IMR-90 (cell line): ENCODE measurements at regions not wholly inside any gene's neighbourhood (a gene's known extent, or its start where the extent isn't known, plus 50 kb on each side); places are given as distances from the start of the nearest gene placed in this dataset.

Experiments used
- ATAC-seq: fragments of 200-7000 bp; cut with Tn5 transposase; 2 replicates; pipeline ENCODE4 v1.9.1; 2020; ENCODE audit warnings: low read depth, mild to moderate bottlenecking, moderate library complexity
- BruUV-seq: library from RNA; stranded (reverse); fragments of 400-500 nt; replicated peaks from 2 replicates; lab custom pipeline; 2021; lab: Mats Ljungman, UMichigan
- CTCF ChIA-PET: fragments of 300-600 bp; formaldehyde crosslinking; extraction: SDS; loops from one replicate; lab custom pipeline; 2021; ENCODE audit warnings: antibody characterized with exemption; lab: Yijun Ruan, JAX
- POLR2A ChIA-PET: fragments of 300-600 bp; sonication (Branson Sonifier 250); formaldehyde crosslinking; loops from one replicate; lab custom pipeline; 2022; ENCODE audit warnings: antibody characterized with exemption; ENCODE audit not compliant: unreplicated experiment; lab: Charles Lee
- DNase-seq: peaks from one replicate; pipeline ENCODE4 v3.0.0; 2013
- H2AFZ ChIP-seq: replicated peaks from 2 replicates; pipeline ENCODE3; 2013; ENCODE audit warnings: low read length, mild to moderate bottlenecking; ENCODE audit not compliant: poor library complexity
- H2AK5ac ChIP-seq: 2 replicates; pipeline ENCODE4 v1.6.1; 2013; ENCODE audit warnings: low read depth, low read length, inconsistent platforms
- H2AK9ac ChIP-seq: replicated peaks from 2 replicates; pipeline ENCODE3; 2013; ENCODE audit warnings: mild to moderate bottlenecking, low read depth, low read length, moderate library complexity; ENCODE audit not compliant: poor library complexity
- H2BK120ac ChIP-seq: 2 replicates; pipeline ENCODE4 v1.6.1; 2013; ENCODE audit warnings: low read depth, low read length, inconsistent platforms
- H2BK15ac ChIP-seq: 3 replicates; pipeline ENCODE4 v1.6.1; 2013; ENCODE audit warnings: low read depth, low read length, inconsistent platforms
- H2BK20ac ChIP-seq: 2 replicates; pipeline ENCODE4 v1.6.1; 2013; ENCODE audit warnings: low read depth, mild to moderate bottlenecking, inconsistent platforms, low read length, moderate library complexity
- H2BK5ac ChIP-seq: 2 replicates; pipeline ENCODE4 v1.6.1; 2013; ENCODE audit warnings: mild to moderate bottlenecking, low read depth, low read length, inconsistent platforms; ENCODE audit not compliant: poor library complexity, severe bottlenecking
- H3K14ac ChIP-seq: replicated peaks from 2 replicates; pipeline ENCODE4 v1.6.1; 2013; ENCODE audit warnings: low read depth, low read length, inconsistent platforms
- H3K18ac ChIP-seq: 2 replicates; pipeline ENCODE4 v1.6.1; 2013; ENCODE audit warnings: low read depth, low read length, control low read depth
- H3K23ac ChIP-seq: 2 replicates; pipeline ENCODE4 v1.6.1; 2013; ENCODE audit warnings: low read depth, low read length, inconsistent platforms
- H3K27ac ChIP-seq: 2 replicates; pipeline ENCODE4 v1.5.1; 2013; ENCODE audit warnings: mild to moderate bottlenecking, control low read depth, low read length; ENCODE audit not compliant: insufficient read depth
- H3K27me3 ChIP-seq: 2 replicates; pipeline ENCODE4 v1.6.1; 2013; ENCODE audit warnings: low read length; ENCODE audit not compliant: control insufficient read depth, insufficient read depth
- H3K36me3 ChIP-seq: 2 replicates; pipeline ENCODE4 v1.6.1; 2013; ENCODE audit warnings: low read length, mixed read lengths; ENCODE audit not compliant: control insufficient read depth, insufficient read depth
- H3K4ac ChIP-seq: 2 replicates; pipeline ENCODE4 v1.6.1; 2013; ENCODE audit warnings: low read depth, low read length, inconsistent platforms
- H3K4me1 ChIP-seq: 2 replicates; pipeline ENCODE4 v1.6.1; 2013; ENCODE audit warnings: low read length, mixed read lengths; ENCODE audit not compliant: control insufficient read depth, insufficient read depth
- H3K4me2 ChIP-seq: 2 replicates; pipeline ENCODE4 v1.6.1; 2013; ENCODE audit warnings: low read depth, mild to moderate bottlenecking, control low read depth, low read length, moderate library complexity
- H3K4me3 ChIP-seq: 2 replicates; pipeline ENCODE4 v1.5.1; 2013; ENCODE audit warnings: low read depth, mild to moderate bottlenecking, control low read depth, low read length, moderate library complexity; ENCODE audit not compliant: insufficient read depth
- H3K56ac ChIP-seq: 2 replicates; pipeline ENCODE4 v1.6.1; 2013; ENCODE audit warnings: low read length, inconsistent platforms; ENCODE audit not compliant: insufficient read depth; ENCODE audit errors: extremely low read depth
- H3K79me1 ChIP-seq, 2 experiments: 2 replicates each; pipeline ENCODE4 v1.6.1; 2013; ENCODE audit warnings: low read length in 2 of 2, inconsistent platforms in 1 of 2, low read depth in 1 of 2
- H3K9ac ChIP-seq: 2 replicates; pipeline ENCODE4 v1.6.1; 2013; ENCODE audit warnings: low read depth, low read length, control low read depth
- H3K9me1 ChIP-seq: 2 replicates; pipeline ENCODE4 v1.6.1; 2013; ENCODE audit warnings: low read length, inconsistent platforms; ENCODE audit not compliant: insufficient read depth
- H3K9me3 ChIP-seq: 2 replicates; pipeline ENCODE4 v1.6.1; 2013; ENCODE audit warnings: low read length; ENCODE audit not compliant: control insufficient read depth, insufficient read depth
- H4K20me1 ChIP-seq: 2 replicates; pipeline ENCODE4 v1.6.1; 2013; ENCODE audit warnings: low read length, inconsistent platforms; ENCODE audit not compliant: insufficient read depth
- H4K5ac ChIP-seq: 2 replicates; pipeline ENCODE4 v1.6.1; 2013; ENCODE audit warnings: mild to moderate bottlenecking, low read depth, low read length, control low read depth
- H4K8ac ChIP-seq, 2 experiments: 2 replicates each; pipeline ENCODE4 v1.6.1; 2013; ENCODE audit warnings: low read depth in 2 of 2, low read length in 2 of 2, control low read depth in 1 of 2, inconsistent platforms in 1 of 2
- H4K91ac ChIP-seq: 2 replicates; pipeline ENCODE4 v1.6.1; 2013; ENCODE audit warnings: low read depth, low read length, inconsistent platforms; ENCODE audit not compliant: insufficient read depth
- BHLHE40 ChIP-seq: fragments of 150-350 bp; IDR thresholded peaks from 2 replicates; pipeline ENCODE4 v1.6.1; 2016; ENCODE audit warnings: mild to moderate bottlenecking, low read depth, low read length
- CEBPB ChIP-seq: IDR thresholded peaks from 2 replicates; pipeline ENCODE4 v1.6.1; 2012; ENCODE audit warnings: low read depth, low read length, improper control_type of control experiment
- CTCF ChIP-seq: conservative IDR thresholded peaks from 2 replicates; pipeline ENCODE4 v1.5.1; 2012; ENCODE audit warnings: mild to moderate bottlenecking, low read depth, low read length, improper control_type of control experiment
- MAFK ChIP-seq: IDR thresholded peaks from 2 replicates; pipeline ENCODE4 v1.6.1; 2012; ENCODE audit warnings: low read depth, low read length, improper control_type of control experiment
- MAZ ChIP-seq: IDR thresholded peaks from 2 replicates; pipeline ENCODE4 v1.6.1; 2012; ENCODE audit warnings: low read depth, mild to moderate bottlenecking, low read length, improper control_type of control experiment, moderate library complexity, borderline replicate concordance
- MXI1 ChIP-seq: IDR thresholded peaks from 2 replicates; pipeline ENCODE4 v1.6.1; 2012; ENCODE audit warnings: low read depth, mild to moderate bottlenecking, low read length, moderate library complexity, borderline replicate concordance
- NFE2L2 ChIP-seq: fragments of 150-350 bp; IDR thresholded peaks from 2 replicates; pipeline ENCODE4 v1.6.1; 2016; ENCODE audit warnings: low read depth, mild to moderate bottlenecking, low read length
- RAD21 ChIP-seq: IDR thresholded peaks from 2 replicates; pipeline ENCODE4 v1.6.1; 2012; ENCODE audit warnings: low read length, improper control_type of control experiment
- RCOR1 ChIP-seq: IDR thresholded peaks from 2 replicates; pipeline ENCODE4 v1.6.1; 2012; ENCODE audit warnings: mild to moderate bottlenecking, low read length, improper control_type of control experiment; ENCODE audit not compliant: insufficient replicate concordance
- SMC3 ChIP-seq: fragments of 150-350 bp; IDR thresholded peaks from 2 replicates; pipeline ENCODE4 v1.6.1; 2016; ENCODE audit warnings: low read depth, mild to moderate bottlenecking, antibody characterized with exemption, low read length, moderate library complexity
- USF2 ChIP-seq: fragments of 150-350 bp; IDR thresholded peaks from 2 replicates; pipeline ENCODE4 v1.6.1; 2017; ENCODE audit warnings: mild to moderate bottlenecking, antibody characterized with exemption, low read length, low read depth
- WGBS, 2 experiments: methylation state at CpG; one replicate each; pipeline versions ENCODE4 v1.1.5 to v1.1.7; 2013; ENCODE audit warnings: missing lambda C conversion rate in 2 of 2; ENCODE audit not compliant: insufficient read length in 1 of 2; ENCODE audit errors: extremely low coverage in 2 of 2; 5-methylcytosine and 5-hydroxymethylcytosine counted together
- dilution Hi-C: fragments of 300-500 bp; cut with HindIII; formaldehyde crosslinking; loops from one replicate; pipeline ENCODE4 v1.14.3; 2018; ENCODE audit warnings: low sequenced_read_pairs; ENCODE audit not compliant: unreplicated experiment
- in situ Hi-C: fragments of 300-500 bp; cut with MboI; formaldehyde crosslinking; loops from 3 replicates; pipeline ENCODE4 v1.14.3; 2019; ENCODE audit warnings: low sequenced_read_pairs, inconsistent platforms, mixed read lengths
- intact Hi-C: fragments of 100-400 bp; cut with micrococcal nuclease; formaldehyde crosslinking; loops from 2 replicates; pipeline ENCODE4 v1.10.0; 2022

- H4K5ac ChIP-seq: no peak overlapping the region
- no peaks in the 10 kb centered on the region for H4K20me1 ChIP-seq
- H3K4me2 ChIP-seq: no peak overlapping the region
- ChIA-PET POLR2A (no interaction called here), CTCF (no interaction called here)
- H3K4me1 ChIP-seq: no peaks in the 10 kb centered on the region
- no peak overlapping the region for H4K8ac ChIP-seq
- intact Hi-C loops: no loop called here
- DNase-seq (no peak), ATAC-seq (no peak)
- no peak overlapping the region for H3K18ac ChIP-seq
- no peak overlapping the region for H3K23ac ChIP-seq
- in situ Hi-C loops: no loop called here
- H3K79me1 ChIP-seq: no peaks in the 10 kb centered on the region
- no peaks in the 10 kb centered on the region; the same call in 1 of the 2 replicates for H3K27me3 ChIP-seq
- no peaks in the 10 kb centered on the region for H3K9me1 ChIP-seq
- no peak overlapping the region for H3K4ac ChIP-seq
- no peak overlapping the region for H3K9ac ChIP-seq
- BruUV-seq: no TSS peak
- dilution Hi-C loops: no loop called here
- H2AK9ac ChIP-seq: no peak overlapping the region
- no peak overlapping the region for H2BK5ac ChIP-seq
- no peak overlapping the region for H4K91ac ChIP-seq
- no peak overlapping the region for H2AFZ ChIP-seq
- no peaks in the 10 kb centered on the region for H3K36me3 ChIP-seq
- no peak for TF ChIP-seq USF2
- TF ChIP-seq CEBPB: no peak
- TF ChIP-seq RCOR1: no peak
- TF ChIP-seq RAD21: no peak
- TF ChIP-seq BHLHE40: no peak
- no peak for TF ChIP-seq MAFK
- no peak for TF ChIP-seq MAZ
- no peak for TF ChIP-seq MXI1
- TF ChIP-seq NFE2L2: no peak
- TF ChIP-seq SMC3: no peak
- no peak for TF ChIP-seq CTCF
- no peak overlapping the region for H3K56ac ChIP-seq
- no peaks in the 10 kb centered on the region for H3K9me3 ChIP-seq
- no peak overlapping the region for H3K4me3 ChIP-seq
- no peak overlapping the region for H2BK20ac ChIP-seq
- H3K14ac ChIP-seq: no peak overlapping the region
- no peak overlapping the region for H2BK120ac ChIP-seq
- no peak overlapping the region for H2BK15ac ChIP-seq
- H3K27ac ChIP-seq: no peak overlapping the region
- WGBS, 2 experiments: 100% methylated on average over 2 of the region's 4 CpGs; no CpG with 5 or more reads in 1 of the 2 experiments
- H2AK5ac ChIP-seq: no peak overlapping the region
Observed at GRCh38 chr9:89798547-89799120, 193.8 kb downstream of the GADD45G start.
